HepG2 (cell line): ENCODE measurements at regions not wholly inside any gene's neighbourhood (a gene's known extent, or its start where the extent isn't known, plus 50 kb on each side); places are given as distances from the start of the nearest gene placed in this dataset.

Experiments used
- ATAC-seq: fragments of 200-7000 bp; cut with Tn5 transposase; 3 replicates; pipeline ENCODE4 v1.9.1; 2020; ENCODE audit warnings: mild to moderate bottlenecking, moderate library complexity
- BruUV-seq: library from RNA; stranded (reverse); fragments of 400-500 nt; replicated peaks from 2 replicates; lab custom pipeline; 2021; lab: Mats Ljungman, UMichigan
- CTCF ChIA-PET: fragments of 300-600 bp; formaldehyde crosslinking; extraction: SDS; loops from one replicate; lab custom pipeline; 2021; ENCODE audit warnings: low total read pairs, inconsistent platforms, low intra/inter-chr PET ratio; lab: Yijun Ruan, JAX
- POLR2A ChIA-PET: fragments of 350-600 bp; sonication (Branson Sonifier 250); formaldehyde crosslinking; loops from one replicate; lab custom pipeline; 2020; ENCODE audit warnings: antibody characterized with exemption, inconsistent platforms; lab: Yijun Ruan, JAX
- DNase-seq: peaks from one replicate; pipeline ENCODE4 v3.0.0-alpha.2; 2015; ENCODE audit warnings: low spot score
- FAIRE-seq: peaks from 3 replicates; lab custom pipeline; 2011; peaks lifted over from hg19 to GRCh38; lab: Jason Lieb, UNC
- H2AFZ ChIP-seq: one replicate; pipeline ENCODE4 v1.6.1; 2011; ENCODE audit warnings: low read length, inconsistent platforms
- H3K27ac ChIP-seq: fragments of 300-600 bp; 3 replicates; pipeline ENCODE4 v1.8.0; 2011; ENCODE audit warnings: mixed run types, mild to moderate bottlenecking, mixed read lengths, low read length, inconsistent platforms; ENCODE audit not compliant: insufficient read depth; ENCODE audit errors: extremely low read length
- H3K27me3 ChIP-seq, 2 experiments: fragments of 200-600 bp in 1 of 2; 2 replicates in 1 of 2; 3 replicates in 1 of 2; pipeline versions ENCODE4 v1.6.0 to v1.8.0; 2011; ENCODE audit warnings: low read length in 2 of 2, mild to moderate bottlenecking in 2 of 2, moderate library complexity in 2 of 2, inconsistent platforms in 1 of 2; ENCODE audit not compliant: insufficient read depth in 2 of 2, control insufficient read depth in 1 of 2
- H3K36me3 ChIP-seq, 2 experiments: fragments of 200-600 bp in 1 of 2; replicated peaks in 1 of 2; 2 replicates in 1 of 2; 3 replicates in 1 of 2; pipeline versions ENCODE4 v1.5.1 to v1.8.0; 2011; ENCODE audit warnings: low read length in 2 of 2, inconsistent platforms in 1 of 2; ENCODE audit not compliant: insufficient read depth in 2 of 2, control insufficient read depth in 1 of 2
- H3K4me1 ChIP-seq: 2 replicates; pipeline ENCODE4 v1.5.1; 2012; ENCODE audit warnings: low read length, inconsistent platforms; ENCODE audit not compliant: insufficient read depth
- H3K4me2 ChIP-seq: 2 replicates; pipeline ENCODE4 v1.6.0; 2011; ENCODE audit warnings: low read depth, low read length, inconsistent platforms
- H3K4me3 ChIP-seq, 3 experiments: fragments of 200-600 bp in 1 of 3; sonication (generic), shearing (Covaris generic) in 1 of 3; replicated peaks in 1 of 3; 2 replicates each; pipeline ENCODE4 v1.5.1; 2011 to 2016; ENCODE audit warnings: low read length in 3 of 3, inconsistent platforms in 2 of 3, low read depth in 2 of 3, mild to moderate bottlenecking in 2 of 3, control low read depth in 1 of 3, mixed read lengths in 1 of 3; ENCODE audit not compliant: insufficient read depth in 1 of 3
- H3K79me2 ChIP-seq: one replicate; pipeline ENCODE4 v1.6.1; 2011; ENCODE audit warnings: low read length, inconsistent platforms; ENCODE audit not compliant: insufficient read depth
- H3K9ac ChIP-seq: 2 replicates; pipeline ENCODE4 v1.6.0; 2011; ENCODE audit warnings: mild to moderate bottlenecking, low read depth, low read length, inconsistent platforms; ENCODE audit not compliant: insufficient read depth
- H3K9me3 ChIP-seq: 2 replicates; pipeline ENCODE4 v1.5.1; 2012; ENCODE audit warnings: mild to moderate bottlenecking, low read length
- H4K20me1 ChIP-seq: 2 replicates; pipeline ENCODE4 v1.6.0; 2011; ENCODE audit warnings: inconsistent platforms, mild to moderate bottlenecking, low read length, moderate library complexity; ENCODE audit not compliant: insufficient read depth
- ATF7 ChIP-seq, 2 experiments: fragments of 450-650 bp in 1 of 2; sonication (generic) in 1 of 2; formaldehyde crosslinking in 1 of 2; IDR thresholded peaks; 2 replicates each; pipeline versions ENCODE4 v1.4.0 to v1.6.1; 2016 to 2020; ENCODE audit warnings: antibody characterized with exemption in 1 of 2, mild to moderate bottlenecking in 1 of 2, missing genetic modification reagents in 1 of 2
- MAZ ChIP-seq, 2 experiments: sonication (generic) in 1 of 2; formaldehyde crosslinking in 1 of 2; IDR thresholded peaks; 2 replicates each; pipeline versions ENCODE4 v1.5.0 to v1.6.1; 2012 to 2020; ENCODE audit warnings: low read depth in 2 of 2, mild to moderate bottlenecking in 2 of 2, borderline replicate concordance in 1 of 2, improper control_type of control experiment in 1 of 2, low read length in 1 of 2, missing genetic modification reagents in 1 of 2, moderate library complexity in 1 of 2
- MEIS1 ChIP-seq: sonication (generic); formaldehyde crosslinking; IDR thresholded peaks from 2 replicates; pipeline ENCODE4 v1.9.0; 2021; ENCODE audit warnings: mild to moderate bottlenecking, missing genetic modification reagents, moderate library complexity, borderline replicate concordance
- MLXIP ChIP-seq: sonication (generic); formaldehyde crosslinking; IDR thresholded peaks from 2 replicates; pipeline ENCODE4 v1.9.0; 2021; ENCODE audit warnings: missing genetic modification reagents, borderline replicate concordance
- MXD3 ChIP-seq: IDR thresholded peaks from 2 replicates; pipeline ENCODE4 v1.6.1; 2016; ENCODE audit warnings: mild to moderate bottlenecking, missing biosample characterization, missing genetic modification reagents
- MZF1 ChIP-seq: sonication (generic); formaldehyde crosslinking; IDR thresholded peaks from 2 replicates; pipeline ENCODE4 v1.8.1; 2023; ENCODE audit warnings: mild to moderate bottlenecking, missing genetic modification reagents, borderline replicate concordance
- NR1H2 ChIP-seq: sonication (generic); formaldehyde crosslinking; IDR thresholded peaks from 2 replicates; pipeline ENCODE4 v1.8.1; 2022; ENCODE audit warnings: low read depth, missing genetic modification reagents, borderline replicate concordance
- THAP7 ChIP-seq: sonication (generic); formaldehyde crosslinking; IDR thresholded peaks from 2 replicates; pipeline ENCODE4 v1.8.1; 2023; ENCODE audit warnings: mild to moderate bottlenecking, missing genetic modification reagents
- ZNF382 ChIP-seq: sonication (generic); formaldehyde crosslinking; IDR thresholded peaks from 2 replicates; pipeline ENCODE4 v1.5.0; 2020; ENCODE audit warnings: missing genetic modification reagents, mild to moderate bottlenecking, borderline replicate concordance
- ZNF747 ChIP-seq: sonication (generic); formaldehyde crosslinking; IDR thresholded peaks from 2 replicates; pipeline ENCODE4 v1.8.1; 2023; ENCODE audit warnings: missing genetic modification reagents, mild to moderate bottlenecking, borderline replicate concordance
- WGBS: methylation state at CpG from one replicate; pipeline ENCODE4 v1.1.6; 2017; ENCODE audit warnings: low lambda C conversion rate; 5-methylcytosine and 5-hydroxymethylcytosine counted together
- in situ Hi-C: cut with HindIII; loops from 2 replicates; pipeline ENCODE4 v1.10.0; 2017; ENCODE audit warnings: low pct_unique_long_range_greater_than_20kb; ENCODE audit not compliant: extremely low pct_ligation_motif_present
- intact Hi-C: fragments of 100-400 bp; cut with micrococcal nuclease; formaldehyde crosslinking; loops from one replicate; pipeline ENCODE4 v1.10.0; 2022; ENCODE audit not compliant: unreplicated experiment
- TF ChIP-seq, protein P1 (sequence below): sonication (generic); formaldehyde crosslinking; IDR thresholded peaks from 2 replicates; pipeline ENCODE4 v1.8.1; 2023; ENCODE audit warnings: mild to moderate bottlenecking, moderate library complexity, missing genetic modification reagents
- TF ChIP-seq, protein P2 (sequence below): sonication (generic); formaldehyde crosslinking; IDR thresholded peaks from 2 replicates; pipeline ENCODE4 v1.4.0; 2020; ENCODE audit warnings: missing genetic modification reagents

GRCh38 chr4:72744103-72744725 lies 175.2 kb upstream of the ADAMTS3 start:
- CTCF ChIA-PET: no interaction called here
- Histone ChIP-seq H3K79me2 (no peaks in the 10 kb centered on the region), H2AFZ (no peak overlapping the region), H3K27ac (no peak overlapping the region), H3K9ac (no peak overlapping the region), H3K4me1 (no peaks in the 10 kb centered on the region), H3K9me3 (no peaks in the 10 kb centered on the region), H3K4me2 (no peak overlapping the region), H4K20me1 (no peaks in the 10 kb centered on the region), H3K36me3 (no peaks in the 10 kb centered on the region), H3K27me3 (no peaks in the 10 kb centered on the region), H3K4me3 (no peak overlapping the region)
- 6% methylated on average over 1 of the region's 1 CpG for WGBS
- no peak for FAIRE-seq
- POLR2A ChIA-PET: no interaction called here
- in situ Hi-C loops (no loop called here), intact Hi-C loops (no loop called here)
- no peak for ATAC-seq
- no peak for DNase-seq
- BruUV-seq: no TSS peak
- TF ChIP-seq NR1H2 (CRISPR knock-in tag) (no peak), MXD3 (no peak), MEIS1 (no peak), ATF7 (IDR thresholded peaks at IDR 0.05) (no peak), ATF7 (CRISPR knock-in tag; IDR thresholded peaks at IDR 0.05) (no peak), MLXIP (CRISPR knock-in tag) (no peak), THAP7 (CRISPR knock-in tag) (no peak), ZNF382 (CRISPR knock-in tag) (no peak), MZF1 (no peak), ZNF747 (CRISPR knock-in tag) (no peak), MAZ (IDR thresholded peaks at IDR 0.05; ENCODE audit: borderline replicate concordance, low read depth, low read length) (no peak), MAZ (CRISPR knock-in tag; IDR thresholded peaks at IDR 0.05; ENCODE audit: low read depth) (no peak)
- TF ChIP-seq, protein P1, sequence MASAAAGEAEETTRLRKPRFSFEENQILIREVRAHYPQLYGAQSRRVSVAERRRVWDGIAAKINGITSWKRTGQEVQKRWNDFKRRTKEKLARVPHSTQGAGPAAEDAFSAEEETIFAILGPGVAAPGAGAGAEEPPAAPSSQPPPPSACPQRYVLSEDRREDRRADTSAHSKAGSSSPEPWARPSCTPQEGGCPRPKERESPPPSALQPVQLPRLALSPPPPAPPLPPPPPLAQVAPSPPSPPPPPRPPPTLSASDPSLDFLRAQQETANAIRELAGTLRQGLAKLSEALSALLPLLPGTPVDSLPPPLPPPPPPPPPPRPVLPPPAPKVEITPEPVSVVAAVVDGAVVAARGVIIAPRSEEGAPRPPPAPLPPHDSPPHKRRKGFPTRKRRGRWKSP (CRISPR knock-in tag): no peak
- TF ChIP-seq, protein P2, sequence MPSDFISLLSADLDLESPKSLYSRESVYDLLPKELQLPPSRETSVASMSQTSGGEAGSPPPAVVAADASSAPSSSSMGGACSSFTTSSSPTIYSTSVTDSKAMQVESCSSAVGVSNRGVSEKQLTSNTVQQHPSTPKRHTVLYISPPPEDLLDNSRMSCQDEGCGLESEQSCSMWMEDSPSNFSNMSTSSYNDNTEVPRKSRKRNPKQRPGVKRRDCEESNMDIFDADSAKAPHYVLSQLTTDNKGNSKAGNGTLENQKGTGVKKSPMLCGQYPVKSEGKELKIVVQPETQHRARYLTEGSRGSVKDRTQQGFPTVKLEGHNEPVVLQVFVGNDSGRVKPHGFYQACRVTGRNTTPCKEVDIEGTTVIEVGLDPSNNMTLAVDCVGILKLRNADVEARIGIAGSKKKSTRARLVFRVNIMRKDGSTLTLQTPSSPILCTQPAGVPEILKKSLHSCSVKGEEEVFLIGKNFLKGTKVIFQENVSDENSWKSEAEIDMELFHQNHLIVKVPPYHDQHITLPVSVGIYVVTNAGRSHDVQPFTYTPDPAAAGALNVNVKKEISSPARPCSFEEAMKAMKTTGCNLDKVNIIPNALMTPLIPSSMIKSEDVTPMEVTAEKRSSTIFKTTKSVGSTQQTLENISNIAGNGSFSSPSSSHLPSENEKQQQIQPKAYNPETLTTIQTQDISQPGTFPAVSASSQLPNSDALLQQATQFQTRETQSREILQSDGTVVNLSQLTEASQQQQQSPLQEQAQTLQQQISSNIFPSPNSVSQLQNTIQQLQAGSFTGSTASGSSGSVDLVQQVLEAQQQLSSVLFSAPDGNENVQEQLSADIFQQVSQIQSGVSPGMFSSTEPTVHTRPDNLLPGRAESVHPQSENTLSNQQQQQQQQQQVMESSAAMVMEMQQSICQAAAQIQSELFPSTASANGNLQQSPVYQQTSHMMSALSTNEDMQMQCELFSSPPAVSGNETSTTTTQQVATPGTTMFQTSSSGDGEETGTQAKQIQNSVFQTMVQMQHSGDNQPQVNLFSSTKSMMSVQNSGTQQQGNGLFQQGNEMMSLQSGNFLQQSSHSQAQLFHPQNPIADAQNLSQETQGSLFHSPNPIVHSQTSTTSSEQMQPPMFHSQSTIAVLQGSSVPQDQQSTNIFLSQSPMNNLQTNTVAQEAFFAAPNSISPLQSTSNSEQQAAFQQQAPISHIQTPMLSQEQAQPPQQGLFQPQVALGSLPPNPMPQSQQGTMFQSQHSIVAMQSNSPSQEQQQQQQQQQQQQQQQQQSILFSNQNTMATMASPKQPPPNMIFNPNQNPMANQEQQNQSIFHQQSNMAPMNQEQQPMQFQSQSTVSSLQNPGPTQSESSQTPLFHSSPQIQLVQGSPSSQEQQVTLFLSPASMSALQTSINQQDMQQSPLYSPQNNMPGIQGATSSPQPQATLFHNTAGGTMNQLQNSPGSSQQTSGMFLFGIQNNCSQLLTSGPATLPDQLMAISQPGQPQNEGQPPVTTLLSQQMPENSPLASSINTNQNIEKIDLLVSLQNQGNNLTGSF (CRISPR knock-in tag): no peak
